ENCODE measurements at regions not wholly inside any gene's neighbourhood (a gene's known extent, or its start where the extent isn't known, plus 50 kb on each side); places are given as distances from the start of the nearest gene placed in this dataset.

GRCh38 chr5:4019009-4019769, 423.6 kb downstream of the IRX1 start:
- no peak for DNase-seq (ENCODE audit: low spot score)
- Histone ChIP-seq H3K4me1 (ENCODE audit: insufficient read depth, low read length, poor library complexity, severe bottlenecking) (no peaks in the 10 kb centered on the region), H3K36me3 (ENCODE audit: insufficient read depth, low read length) (no peaks in the 10 kb centered on the region), H2AFZ (ENCODE audit: low read length) (no peak overlapping the region), H3K9me2 (ENCODE audit: insufficient read depth, low read length) (no peaks in the 10 kb centered on the region), H3K27ac (ENCODE audit: low read depth, low read length, poor library complexity, severe bottlenecking) (no peak overlapping the region), H3K79me2 (ENCODE audit: insufficient read depth, low read depth, low read length) (no peaks in the 10 kb centered on the region), H4K20me1 (ENCODE audit: insufficient read depth, low read length) (no peaks in the 10 kb centered on the region), H3K9me3 (ENCODE audit: low read length) (no peaks in the 10 kb centered on the region), H3K4me2 (ENCODE audit: low read length) (no peak overlapping the region), H3K4me3 (ENCODE audit: low read depth, low read length, poor library complexity, severe bottlenecking) (no peak overlapping the region)
- TF ChIP-seq EZH2phosphoT487 (IDR thresholded peaks at IDR 0.05; ENCODE audit: borderline replicate concordance, low read depth, low read length) (no peak), CTCF (conservative IDR thresholded peaks at IDR 0.05; ENCODE audit: low read length) (no peak)
- intact Hi-C loops (cut with micrococcal nuclease; ENCODE audit: unreplicated experiment) = no loop called here
- ChIA-PET CTCF (ENCODE audit: unreplicated experiment) (no interaction called here), POLR2A (no interaction called here)
- no TSS peak for BruUV-seq (replicated peaks)

GRCh38 chr5:4019841-4020240, 424.2 kb downstream of the IRX1 start:
- ChIA-PET CTCF (ENCODE audit: unreplicated experiment) (no interaction called here), POLR2A (no interaction called here)
- H3K4me3 ChIP-seq (ENCODE audit: low read depth, low read length, poor library complexity, severe bottlenecking) = no peak overlapping the region
- no peak for TF ChIP-seq EZH2phosphoT487 (IDR thresholded peaks at IDR 0.05; ENCODE audit: borderline replicate concordance, low read depth, low read length)
- no peak for TF ChIP-seq CTCF (conservative IDR thresholded peaks at IDR 0.05; ENCODE audit: low read length)
- no peaks in the 10 kb centered on the region for H3K9me3 ChIP-seq (ENCODE audit: low read length)
- no peaks in the 10 kb centered on the region for H3K9me2 ChIP-seq (ENCODE audit: insufficient read depth, low read length)
- no TSS peak for BruUV-seq (replicated peaks)
- no peak overlapping the region for H3K27ac ChIP-seq (ENCODE audit: low read depth, low read length, poor library complexity, severe bottlenecking)
- DNase-seq (ENCODE audit: low spot score) = no peak
- H4K20me1 ChIP-seq (ENCODE audit: insufficient read depth, low read length) = no peaks in the 10 kb centered on the region
- H3K4me2 ChIP-seq (ENCODE audit: low read length) = no peak overlapping the region
- no peaks in the 10 kb centered on the region for H3K79me2 ChIP-seq (ENCODE audit: insufficient read depth, low read depth, low read length)
- no peaks in the 10 kb centered on the region for H3K36me3 ChIP-seq (ENCODE audit: insufficient read depth, low read length)
- intact Hi-C loops (cut with micrococcal nuclease; ENCODE audit: unreplicated experiment) = no loop called here
- H2AFZ ChIP-seq (ENCODE audit: low read length) = no peak overlapping the region
- no peaks in the 10 kb centered on the region for H3K4me1 ChIP-seq (ENCODE audit: insufficient read depth, low read length, poor library complexity, severe bottlenecking)

- Histone ChIP-seq H3K79me2 (ENCODE audit: insufficient read depth, low read depth, low read length) (no peaks in the 10 kb centered on the region), H3K27ac (ENCODE audit: low read depth, low read length, poor library complexity, severe bottlenecking) (no peak overlapping the region), H2AFZ (ENCODE audit: low read length) (no peak overlapping the region), H3K9me2 (ENCODE audit: insufficient read depth, low read length) (no peaks in the 10 kb centered on the region), H3K4me1 (ENCODE audit: insufficient read depth, low read length, poor library complexity, severe bottlenecking) (no peaks in the 10 kb centered on the region), H4K20me1 (ENCODE audit: insufficient read depth, low read length) (no peaks in the 10 kb centered on the region), H3K36me3 (ENCODE audit: insufficient read depth, low read length) (no peaks in the 10 kb centered on the region), H3K4me2 (ENCODE audit: low read length) (no peak overlapping the region), H3K9me3 (ENCODE audit: low read length) (no peaks in the 10 kb centered on the region), H3K4me3 (ENCODE audit: low read depth, low read length, poor library complexity, severe bottlenecking) (no peak overlapping the region)
- POLR2A ChIA-PET = no interaction called here
- TF ChIP-seq EZH2phosphoT487 (IDR thresholded peaks at IDR 0.05; ENCODE audit: borderline replicate concordance, low read depth, low read length) (no peak), CTCF (conservative IDR thresholded peaks at IDR 0.05; ENCODE audit: low read length) (no peak)
- DNase-seq (ENCODE audit: low spot score) = no peak
- no TSS peak for BruUV-seq (replicated peaks)
- intact Hi-C loops (cut with micrococcal nuclease; ENCODE audit: unreplicated experiment) = no loop called here
- CTCF ChIA-PET (ENCODE audit: unreplicated experiment) = no interaction called here
Observed at GRCh38 chr5:4020400-4020799, 424.8 kb downstream of the IRX1 start.

Measured in OCI-LY7 (cell line).